PFSK-1 (cell line): ENCODE measurements at regions not wholly inside any gene's neighbourhood (a gene's known extent, or its start where the extent isn't known, plus 50 kb on each side); places are given as distances from the start of the nearest gene placed in this dataset.

Experiments used
- FOXP2 ChIP-seq: optimal IDR thresholded peaks from 2 replicates; pipeline ENCODE3; 2011; ENCODE audit warnings: borderline replicate concordance, control low read depth, inconsistent platforms; ENCODE audit not compliant: insufficient read depth; ENCODE audit errors: extremely low read length, extremely low read depth
- POLR2AphosphoS5 ChIP-seq: IDR thresholded peaks from 2 replicates; pipeline ENCODE4 v1.6.1; 2012; ENCODE audit warnings: low read depth, mild to moderate bottlenecking, control low read depth, low read length, moderate library complexity
- REST ChIP-seq, 2 experiments: IDR thresholded peaks; 2 replicates each; pipeline versions ENCODE4 v1.6.1 to v1.8.0; 2011 to 2012; ENCODE audit warnings: low read depth in 2 of 2, low read length in 2 of 2, control low read depth in 1 of 2, inconsistent platforms in 1 of 2, mild to moderate bottlenecking in 1 of 2, moderate library complexity in 1 of 2; ENCODE audit not compliant: insufficient read depth in 1 of 2
- SIN3A ChIP-seq: IDR thresholded peaks from 2 replicates; pipeline ENCODE4 v1.6.1; 2012; ENCODE audit warnings: mild to moderate bottlenecking, low read length, moderate library complexity, borderline replicate concordance; ENCODE audit not compliant: insufficient read depth
- TAF1 ChIP-seq: IDR thresholded peaks from 2 replicates; pipeline ENCODE4 v1.6.1; 2012; ENCODE audit warnings: low read length, control low read depth, borderline replicate concordance; ENCODE audit not compliant: insufficient read depth

- TF ChIP-seq TAF1: no peak
- no peak for TF ChIP-seq POLR2AphosphoS5
- TF ChIP-seq SIN3A: no peak
- TF ChIP-seq REST (IDR thresholded peaks at IDR 0.05; ENCODE audit: insufficient read depth in 1 of 2, low read depth in 2 of 2, low read length in 2 of 2): no peak
- TF ChIP-seq FOXP2: no peak
These were observed 64.0 kb upstream of the RUNX3 start for GRCh38 chr1:24993871-24994580.
